ENCODE measurements at regions not wholly inside any gene's neighbourhood (a gene's known extent, or its start where the extent isn't known, plus 50 kb on each side); places are given as distances from the start of the nearest gene placed in this dataset.

GRCh38 chr10:21243748-21244257, 281.7 kb downstream of the SKIDA1 start:
- WGBS, 5 donors: 87 to 94% (median 92%) methylated on average over 8 of the region's 8 CpGs
- Histone ChIP-seq H3K4me3 (no peak overlapping the region), H3K27me3 (no peaks in the 10 kb centered on the region), H3K27ac (no peak overlapping the region), H3K9me3 (no peaks in the 10 kb centered on the region), H3K4me1 (no peaks in the 10 kb centered on the region), H3K36me3 (no peaks in the 10 kb centered on the region)
- no peak for DNase-seq
- intact Hi-C loops (cut with DNase I; ENCODE audit: low total_unique reads): no loop called here
- TF ChIP-seq EP300 (IDR thresholded peaks at IDR 0.05) (no peak), POLR2A (IDR thresholded peaks at IDR 0.05) (no peak), POLR2AphosphoS5 (IDR thresholded peaks at IDR 0.05) (no peak), CTCF (IDR thresholded peaks at IDR 0.05) (no peak)

GRCh38 chr10:21242915-21243314, 282.6 kb downstream of the SKIDA1 start:
- Histone ChIP-seq H3K9me3 (no peaks in the 10 kb centered on the region), H3K4me3 (no peak overlapping the region), H3K4me1 (no peaks in the 10 kb centered on the region), H3K36me3 (no peaks in the 10 kb centered on the region), H3K27ac (no peak overlapping the region), H3K27me3 (no peaks in the 10 kb centered on the region)
- intact Hi-C loops (cut with DNase I; ENCODE audit: low total_unique reads): no loop called here
- TF ChIP-seq POLR2AphosphoS5 (IDR thresholded peaks at IDR 0.05) (no peak), EP300 (IDR thresholded peaks at IDR 0.05) (no peak), CTCF (IDR thresholded peaks at IDR 0.05) (no peak), POLR2A (IDR thresholded peaks at IDR 0.05) (no peak)
- 42 to 72% (median 59%) methylated on average over 3 of the region's 3 CpGs for WGBS, 5 donors
- no peak for DNase-seq

GRCh38 chr10:21238717-21239116, 286.8 kb downstream of the SKIDA1 start:
- TF ChIP-seq EP300 (IDR thresholded peaks at IDR 0.05) (no peak), POLR2A (IDR thresholded peaks at IDR 0.05) (no peak), POLR2AphosphoS5 (IDR thresholded peaks at IDR 0.05) (no peak), CTCF (IDR thresholded peaks at IDR 0.05) (no peak)
- H3K36me3 ChIP-seq: no peaks in the 10 kb centered on the region
- H3K27ac ChIP-seq: no peak overlapping the region
- H3K4me3 ChIP-seq: no peak overlapping the region
- 24 to 63% (median 41%) methylated on average over 2 of the region's 2 CpGs for WGBS, 5 donors
- no peaks in the 10 kb centered on the region for H3K27me3 ChIP-seq
- H3K4me1 ChIP-seq: no peaks in the 10 kb centered on the region
- no peaks in the 10 kb centered on the region for H3K9me3 ChIP-seq
- intact Hi-C loops (cut with DNase I; ENCODE audit: low total_unique reads): no loop called here
- DNase-seq: peak in 1 of 2 donors; percentile 44

GRCh38 chr10:21238044-21238443, 287.4 kb downstream of the SKIDA1 start:
- no peaks in the 10 kb centered on the region for H3K9me3 ChIP-seq
- intact Hi-C loops (cut with DNase I; ENCODE audit: low total_unique reads): no loop called here
- no peaks in the 10 kb centered on the region for H3K4me1 ChIP-seq
- H3K4me3 ChIP-seq: no peak overlapping the region
- TF ChIP-seq POLR2AphosphoS5 (IDR thresholded peaks at IDR 0.05) (no peak), EP300 (IDR thresholded peaks at IDR 0.05) (no peak), POLR2A (IDR thresholded peaks at IDR 0.05) (no peak), CTCF (IDR thresholded peaks at IDR 0.05) (no peak)
- no peak overlapping the region for H3K27ac ChIP-seq
- DNase-seq: peak in 1 of 2 donors; percentile 15
- WGBS, 5 donors: 90 to 92% (median 91%) methylated on average over 5 of the region's 5 CpGs
- no peaks in the 10 kb centered on the region for H3K36me3 ChIP-seq
- H3K27me3 ChIP-seq: no peaks in the 10 kb centered on the region

All from stomach (tissue), 8 donors.